GM18505 (cell line): ENCODE measurements at regions not wholly inside any gene's neighbourhood (a gene's known extent, or its start where the extent isn't known, plus 50 kb on each side); places are given as distances from the start of the nearest gene placed in this dataset.
"Not testable (repeated sequence)": the region's sequence is repeated elsewhere in the genome, so short reads cannot be mapped to it uniquely, and the experiment has no call there.

Experiments
- ATAC-seq: cut with Tn5 transposase; IDR thresholded peaks from one replicate; pipeline ENCODE4 v1.9.1; 2021; ENCODE audit not compliant: unreplicated experiment
- POLR2A ChIP-seq: IDR thresholded peaks from 4 replicates; pipeline ENCODE4 v1.6.1; 2011; ENCODE audit warnings: borderline replicate concordance; ENCODE audit not compliant: insufficient read depth, insufficient read length; ENCODE audit errors: extremely low read depth

GRCh38 chr10:25843551-25844170 is 90.4 kb upstream of the MYO3A start:
- ATAC-seq: no peak
- no peak for TF ChIP-seq POLR2A

- ATAC-seq: not testable (repeated sequence)
Measured at GRCh38 chr10:25844716-25845115, 89.3 kb upstream of the MYO3A start.

- no peak for ATAC-seq
- no peak for TF ChIP-seq POLR2A
Measured at GRCh38 chr10:25849268-25849667, 84.8 kb upstream of the MYO3A start.

- no peak for TF ChIP-seq POLR2A
- no peak for ATAC-seq
Measured at GRCh38 chr10:25849988-25850387, 84.0 kb upstream of the MYO3A start.

GRCh38 chr10:25851548-25851947 is 82.5 kb upstream of the MYO3A start:
- no peak for TF ChIP-seq POLR2A

GRCh38 chr10:25852364-25852941 is 81.6 kb upstream of the MYO3A start:
- no peak for ATAC-seq
- TF ChIP-seq POLR2A: no peak

More at GRCh38 chr10:25851548-25851947, 82.5 kb upstream of the MYO3A start:
- ATAC-seq: no peak

- no peak for TF ChIP-seq POLR2A
- ATAC-seq: no peak
Measured at GRCh38 chr10:25858076-25858475, 76.0 kb upstream of the MYO3A start.

- ATAC-seq: no peak
- no peak for TF ChIP-seq POLR2A
Measured at GRCh38 chr10:25865267-25865666, 68.8 kb upstream of the MYO3A start.

- no peak for ATAC-seq
- no peak for TF ChIP-seq POLR2A
Measured at GRCh38 chr10:25867321-25867720, 66.7 kb upstream of the MYO3A start.

GRCh38 chr10:25869067-25869591 is 64.9 kb upstream of the MYO3A start:
- TF ChIP-seq POLR2A: no peak
- ATAC-seq: no peak

GRCh38 chr10:25869609-25870008 is 64.4 kb upstream of the MYO3A start:
- TF ChIP-seq POLR2A: no peak
- ATAC-seq: no peak

GRCh38 chr10:25874402-25874801 is 59.6 kb upstream of the MYO3A start:
- not testable (repeated sequence) for ATAC-seq

- TF ChIP-seq POLR2A: no peak
- peak; percentile 75 for ATAC-seq
Measured at GRCh38 chr10:25875556-25876165, 58.4 kb upstream of the MYO3A start.

- ATAC-seq: no peak
- no peak for TF ChIP-seq POLR2A
Measured at GRCh38 chr10:25877296-25877695, 56.7 kb upstream of the MYO3A start.
